ENCODE measurements at regions not wholly inside any gene's neighbourhood (a gene's known extent, or its start where the extent isn't known, plus 50 kb on each side); places are given as distances from the start of the nearest gene placed in this dataset.

GRCh38 chr2:125386074-125386473 lies 1269.9 kb upstream of the GYPC start:
- no peak for TF ChIP-seq POLR2A (IDR thresholded peaks at IDR 0.05)
- TF ChIP-seq, protein P1, sequence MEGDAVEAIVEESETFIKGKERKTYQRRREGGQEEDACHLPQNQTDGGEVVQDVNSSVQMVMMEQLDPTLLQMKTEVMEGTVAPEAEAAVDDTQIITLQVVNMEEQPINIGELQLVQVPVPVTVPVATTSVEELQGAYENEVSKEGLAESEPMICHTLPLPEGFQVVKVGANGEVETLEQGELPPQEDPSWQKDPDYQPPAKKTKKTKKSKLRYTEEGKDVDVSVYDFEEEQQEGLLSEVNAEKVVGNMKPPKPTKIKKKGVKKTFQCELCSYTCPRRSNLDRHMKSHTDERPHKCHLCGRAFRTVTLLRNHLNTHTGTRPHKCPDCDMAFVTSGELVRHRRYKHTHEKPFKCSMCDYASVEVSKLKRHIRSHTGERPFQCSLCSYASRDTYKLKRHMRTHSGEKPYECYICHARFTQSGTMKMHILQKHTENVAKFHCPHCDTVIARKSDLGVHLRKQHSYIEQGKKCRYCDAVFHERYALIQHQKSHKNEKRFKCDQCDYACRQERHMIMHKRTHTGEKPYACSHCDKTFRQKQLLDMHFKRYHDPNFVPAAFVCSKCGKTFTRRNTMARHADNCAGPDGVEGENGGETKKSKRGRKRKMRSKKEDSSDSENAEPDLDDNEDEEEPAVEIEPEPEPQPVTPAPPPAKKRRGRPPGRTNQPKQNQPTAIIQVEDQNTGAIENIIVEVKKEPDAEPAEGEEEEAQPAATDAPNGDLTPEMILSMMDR (IDR thresholded peaks at IDR 0.05): no peak

All from right lobe of liver (tissue), 4 donors.